ENCODE measurements at regions not wholly inside any gene's neighbourhood (a gene's known extent, or its start where the extent isn't known, plus 50 kb on each side); places are given as distances from the start of the nearest gene placed in this dataset.

GRCh38 chr15:61681038-61681418 lies 379.2 kb downstream of the VPS13C start:
- TF ChIP-seq CTCF (IDR thresholded peaks at IDR 0.05; ENCODE audit: extremely low read depth in 1 of 2, insufficient read depth in 1 of 2, low read depth in 1 of 2, low read length in 2 of 2): no peak
- TF ChIP-seq POLR2AphosphoS5 (IDR thresholded peaks at IDR 0.05; ENCODE audit: insufficient read depth, low read depth, low read length): no peak
- TF ChIP-seq JUN (IDR thresholded peaks at IDR 0.05; ENCODE audit: borderline replicate concordance, insufficient read depth, insufficient read length, low read depth): no peak
- TF ChIP-seq POLR2A (IDR thresholded peaks at IDR 0.05; ENCODE audit: low read depth, low read length): no peak
- TF ChIP-seq MYC (IDR thresholded peaks at IDR 0.05; ENCODE audit: low read depth, low read length): no peak
- TF ChIP-seq GATA2 (IDR thresholded peaks at IDR 0.05; ENCODE audit: insufficient read depth, insufficient read length, low read depth, low read length): no peak
- TF ChIP-seq FOS (IDR thresholded peaks at IDR 0.05; ENCODE audit: borderline replicate concordance, insufficient read depth, low read length): no peak
